ENCODE measurements at regions not wholly inside any gene's neighbourhood (a gene's known extent, or its start where the extent isn't known, plus 50 kb on each side); places are given as distances from the start of the nearest gene placed in this dataset.

GRCh38 chr6:132017942-132018341 lies 66.8 kb upstream of the CCN2 start:
- FAIRE-seq: no peak
- no peaks in the 10 kb centered on the region for H3K79me2 ChIP-seq (ENCODE audit: control insufficient read depth in 1 of 2, insufficient read depth in 2 of 2, low read length in 2 of 2)
- no peak overlapping the region for H2BK5ac ChIP-seq (ENCODE audit: low read depth, low read length)
- WGBS, 2 experiments (ENCODE audit: extremely low coverage in 1 of 2, insufficient coverage in 1 of 2, insufficient read length in 1 of 2, insufficient replicate concordance in 2 of 2, low coverage in 1 of 2, low lambda C conversion rate in 2 of 2, missing lambda C conversion rate in 1 of 2): 87% methylated on average over 3 of the region's 3 CpGs; no CpG with 5 or more reads in 1 of the 2 experiments
- H3K14ac ChIP-seq (ENCODE audit: insufficient read length): no peak overlapping the region
- H3K23me2 ChIP-seq (ENCODE audit: low read depth, low read length): no peaks in the 10 kb centered on the region
- no peak overlapping the region for H3K23ac ChIP-seq (ENCODE audit: insufficient read length)
- H4K8ac ChIP-seq (ENCODE audit: extremely low read depth, insufficient read depth, low read length): no peak overlapping the region
- no peaks in the 10 kb centered on the region for H3K27me3 ChIP-seq (replicated peaks in 1 of 4; ENCODE audit: control insufficient read depth in 3 of 4, extremely low read depth in 1 of 4, insufficient read depth in 3 of 4, low read length in 3 of 4)
- no peak for DNase-seq (ENCODE audit: low read depth in 1 of 2, low spot score in 2 of 2)
- ChIA-PET CTCF (ENCODE audit: partially characterized antibody) (interaction anchor here (0.9 to 1.2 kb wide), 2 partner anchors 82 to 323 kb away, joined by 3 to 4 read pairs; no protein-coding TSS in a partner anchor), POLR2A (ENCODE audit: partially characterized antibody) (interaction anchor here (1.1 kb wide), 1 partner anchor 67 kb away, joined by 8 read pairs; the partner anchor contains the start of gene CCN2)
- H3K4me1 ChIP-seq (replicated peaks in 1 of 4; ENCODE audit: control insufficient read depth in 3 of 4, insufficient read depth in 4 of 4, low read length in 3 of 4): peaks cover 0 to 2% (median 0%) of the 10 kb centered on the region in 4 experiments; a peak in 1 of 7 replicates
- no peak overlapping the region for H2AK5ac ChIP-seq (ENCODE audit: low read depth, low read length)
- no peak overlapping the region for H3K4me3 ChIP-seq (ENCODE audit: extremely low read depth in 1 of 4, insufficient read depth in 2 of 4, low read depth in 3 of 4, low read length in 4 of 4)
- H2BK12ac ChIP-seq (ENCODE audit: low read depth, low read length): no peak overlapping the region
- H3K9me3 ChIP-seq (ENCODE audit: insufficient read depth in 2 of 2, low read depth in 1 of 2, low read length in 1 of 2): no peaks in the 10 kb centered on the region
- H2BK15ac ChIP-seq (ENCODE audit: low read length): no peak overlapping the region
- no peak overlapping the region for H3K4ac ChIP-seq (replicated peaks; ENCODE audit: insufficient read length, low read depth, low read length)
- H3K36me3 ChIP-seq (ENCODE audit: control insufficient read depth in 2 of 4, insufficient read depth in 4 of 4, low read length in 3 of 4): no peaks in the 10 kb centered on the region
- no peak overlapping the region for H3K18ac ChIP-seq (ENCODE audit: extremely low read depth, low read length)
- H4K91ac ChIP-seq (replicated peaks; ENCODE audit: insufficient read length, low read length): no peak overlapping the region
- H2BK120ac ChIP-seq (replicated peaks; ENCODE audit: low read depth, low read length): no peak overlapping the region
- no peak overlapping the region for H3K9ac ChIP-seq (replicated peaks in 1 of 4; ENCODE audit: extremely low read depth in 1 of 4, low read depth in 3 of 4, low read length in 3 of 4)
- H3K79me1 ChIP-seq (ENCODE audit: low read depth, low read length): no peaks in the 10 kb centered on the region
- no peak overlapping the region for H2BK20ac ChIP-seq (ENCODE audit: low read length)
- H3K56ac ChIP-seq (replicated peaks; ENCODE audit: insufficient read length, low read depth, low read length): no peak overlapping the region
- no peak overlapping the region for H3K4me2 ChIP-seq (ENCODE audit: insufficient read depth in 1 of 2, low read depth in 2 of 2, low read length in 2 of 2)
- no peak overlapping the region for H4K5ac ChIP-seq (ENCODE audit: insufficient read length, low read depth, low read length)
- H4K20me1 ChIP-seq (replicated peaks in 1 of 2; ENCODE audit: control insufficient read depth in 1 of 2, insufficient read depth in 2 of 2, low read length in 2 of 2): no peaks in the 10 kb centered on the region
- H3K27ac ChIP-seq (ENCODE audit: low read depth, low read length): no peak overlapping the region
- H2AFZ ChIP-seq (ENCODE audit: low read length): no peak overlapping the region
- TF ChIP-seq GTF2F1 (IDR thresholded peaks at IDR 0.05; ENCODE audit: borderline replicate concordance, low read depth, low read length) (no peak), SP1 (IDR thresholded peaks at IDR 0.05; ENCODE audit: low read depth, low read length) (no peak)

Data from H1 (cell line).